ENCODE measurements at regions not wholly inside any gene's neighbourhood (a gene's known extent, or its start where the extent isn't known, plus 50 kb on each side); places are given as distances from the start of the nearest gene placed in this dataset.

GRCh38 chrY:15162211-15162610, 637.9 kb downstream of the NLGN4Y start:
- no peak for DNase-seq (ENCODE audit: low read depth in 1 of 2, low spot score in 1 of 2)

- DNase-seq (ENCODE audit: low read depth in 1 of 2, low spot score in 1 of 2): no peak
These were observed 655.6 kb downstream of the NLGN4Y start for GRCh38 chrY:15179890-15180289.

GRCh38 chrY:15229056-15229455, 704.7 kb downstream of the NLGN4Y start:
- no peak for DNase-seq (ENCODE audit: low read depth in 1 of 2, low spot score in 1 of 2)

- no peak for DNase-seq (ENCODE audit: low read depth in 1 of 2, low spot score in 1 of 2)
These were observed 715.3 kb downstream of the NLGN4Y start for GRCh38 chrY:15239596-15240132.

GRCh38 chrY:15259286-15259685, 735.0 kb downstream of the NLGN4Y start:
- no peak for DNase-seq (ENCODE audit: low read depth in 1 of 2, low spot score in 1 of 2)

- DNase-seq (ENCODE audit: low read depth in 1 of 2, low spot score in 1 of 2): no peak
These were observed 762.2 kb downstream of the NLGN4Y start for GRCh38 chrY:15286572-15286971.

GRCh38 chrY:15289821-15290220, 765.5 kb downstream of the NLGN4Y start:
- no peak for DNase-seq (ENCODE audit: low read depth in 1 of 2, low spot score in 1 of 2)

GRCh38 chrY:15292881-15293280, 768.6 kb downstream of the NLGN4Y start:
- DNase-seq (ENCODE audit: low read depth in 1 of 2, low spot score in 1 of 2): no peak

GRCh38 chrY:15301879-15302278, 777.5 kb downstream of the NLGN4Y start:
- DNase-seq (ENCODE audit: low read depth in 1 of 2, low spot score in 1 of 2): no peak

- DNase-seq (ENCODE audit: low read depth in 1 of 2, low spot score in 1 of 2): no peak
These were observed 787.8 kb downstream of the NLGN4Y start for GRCh38 chrY:15312166-15312565.

GRCh38 chrY:15324189-15324588, 799.9 kb downstream of the NLGN4Y start:
- DNase-seq (ENCODE audit: low read depth in 1 of 2, low spot score in 1 of 2): no peak

GRCh38 chrY:15325201-15325600, 800.9 kb downstream of the NLGN4Y start:
- no peak for DNase-seq (ENCODE audit: low read depth in 1 of 2, low spot score in 1 of 2)

GRCh38 chrY:15326673-15327072, 802.3 kb downstream of the NLGN4Y start:
- DNase-seq (ENCODE audit: low read depth in 1 of 2, low spot score in 1 of 2): no peak

- no peak for DNase-seq (ENCODE audit: low read depth in 1 of 2, low spot score in 1 of 2)
These were observed 804.5 kb downstream of the NLGN4Y start for GRCh38 chrY:15328848-15329247.

- no peak for DNase-seq (ENCODE audit: low read depth in 1 of 2, low spot score in 1 of 2)
These were observed 819.2 kb downstream of the NLGN4Y start for GRCh38 chrY:15343522-15343921.

GRCh38 chrY:15345471-15346155, 821.3 kb downstream of the NLGN4Y start:
- no peak for DNase-seq (ENCODE audit: low read depth in 1 of 2, low spot score in 1 of 2)

GRCh38 chrY:15349351-15349750, 825.0 kb downstream of the NLGN4Y start:
- no peak for DNase-seq (ENCODE audit: low read depth in 1 of 2, low spot score in 1 of 2)

GRCh38 chrY:15355321-15355720, 831.0 kb downstream of the NLGN4Y start:
- no peak for DNase-seq (ENCODE audit: low read depth in 1 of 2, low spot score in 1 of 2)

GRCh38 chrY:15360471-15360870, 836.1 kb downstream of the NLGN4Y start:
- DNase-seq (ENCODE audit: low read depth in 1 of 2, low spot score in 1 of 2): no peak

GRCh38 chrY:15364996-15365395, 840.7 kb downstream of the NLGN4Y start:
- DNase-seq (ENCODE audit: low read depth in 1 of 2, low spot score in 1 of 2): no peak

- no peak for DNase-seq (ENCODE audit: low read depth in 1 of 2, low spot score in 1 of 2)
These were observed 844.5 kb downstream of the NLGN4Y start for GRCh38 chrY:15368786-15369185.

GRCh38 chrY:15385178-15385577, 860.8 kb downstream of the NLGN4Y start:
- no peak for DNase-seq (ENCODE audit: low read depth in 1 of 2, low spot score in 1 of 2)

Data from stimulated activated CD4-positive, alpha-beta T cell treated with anti-CD3 and anti-CD28 coated beads, Interleukin-15, amount 100 ng/mL, for 1 hour (primary cell).